ACC112 (cell line): ENCODE measurements at regions not wholly inside any gene's neighbourhood (a gene's known extent, or its start where the extent isn't known, plus 50 kb on each side); places are given as distances from the start of the nearest gene placed in this dataset.

ENCODE experiments used
- H2AFZ ChIP-seq: fragments of 200-600 bp; sonication (generic); one replicate; pipeline ENCODE4 v1.6.0; 2017; ENCODE audit warnings: antibody characterized with exemption, low read length; ENCODE audit not compliant: unreplicated experiment
- H3K27ac ChIP-seq: fragments of 200-600 bp; sonication (generic); 2 replicates; pipeline ENCODE4 v1.5.1; 2014; ENCODE audit warnings: low read depth, mild to moderate bottlenecking, antibody characterized with exemption, low read length, moderate library complexity
- H3K27me3 ChIP-seq: fragments of 200-600 bp; sonication (generic); 2 replicates; pipeline ENCODE4 v1.6.1; 2014; ENCODE audit warnings: mild to moderate bottlenecking, antibody characterized with exemption, low read length, moderate library complexity, mixed read lengths; ENCODE audit not compliant: insufficient read depth
- H3K36me3 ChIP-seq: fragments of 200-600 bp; sonication (generic); 2 replicates; pipeline ENCODE4 v1.6.1; 2016; ENCODE audit warnings: mild to moderate bottlenecking, antibody characterized with exemption, low read length, moderate library complexity, mixed read lengths; ENCODE audit not compliant: insufficient read depth
- H3K4me1 ChIP-seq: fragments of 200-600 bp; sonication (generic); one replicate; pipeline ENCODE4 v1.6.1; 2016; ENCODE audit warnings: low read length, mixed read lengths; ENCODE audit not compliant: insufficient read depth, unreplicated experiment, control insufficient read depth
- H3K4me3 ChIP-seq: fragments of 200-600 bp; sonication (generic); 2 replicates; pipeline ENCODE4 v1.5.1; 2014; ENCODE audit warnings: mild to moderate bottlenecking, low read depth, low read length
- H3K79me2 ChIP-seq: fragments of 200-600 bp; sonication (generic); one replicate; pipeline ENCODE4 v1.6.0; 2016; ENCODE audit warnings: low read length; ENCODE audit not compliant: control insufficient read depth, unreplicated experiment, insufficient read depth

DNA sequence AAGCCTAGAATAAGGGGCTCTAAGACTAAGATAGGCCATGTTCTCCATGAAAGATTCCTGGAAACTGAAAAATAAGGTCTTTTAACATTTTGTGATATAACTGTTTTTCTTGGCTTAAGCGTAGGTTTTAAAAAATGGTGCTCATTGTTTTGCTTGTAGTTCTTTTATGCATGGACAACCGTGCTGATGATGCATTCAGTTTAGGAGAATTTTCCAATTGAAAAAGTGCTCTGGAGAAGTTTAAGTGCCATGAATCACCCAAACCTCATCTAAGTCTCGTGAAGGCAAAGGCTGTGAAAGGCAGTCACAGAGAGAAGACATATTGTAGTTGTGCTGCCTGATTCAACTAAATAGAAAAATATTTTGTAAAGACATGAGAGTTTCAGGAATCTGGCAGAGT, 111.8 kb upstream of the GAREM1 start:
- no peaks in the 10 kb centered on the region for H3K36me3 ChIP-seq
- H3K79me2 ChIP-seq = no peaks in the 10 kb centered on the region
- no peak overlapping the region for H3K4me3 ChIP-seq
- peaks cover 33% of the 10 kb centered on the region for H3K27me3 ChIP-seq
- H3K4me1 ChIP-seq = no peaks in the 10 kb centered on the region
- H2AFZ ChIP-seq = no peak overlapping the region
- no peak overlapping the region for H3K27ac ChIP-seq

DNA sequence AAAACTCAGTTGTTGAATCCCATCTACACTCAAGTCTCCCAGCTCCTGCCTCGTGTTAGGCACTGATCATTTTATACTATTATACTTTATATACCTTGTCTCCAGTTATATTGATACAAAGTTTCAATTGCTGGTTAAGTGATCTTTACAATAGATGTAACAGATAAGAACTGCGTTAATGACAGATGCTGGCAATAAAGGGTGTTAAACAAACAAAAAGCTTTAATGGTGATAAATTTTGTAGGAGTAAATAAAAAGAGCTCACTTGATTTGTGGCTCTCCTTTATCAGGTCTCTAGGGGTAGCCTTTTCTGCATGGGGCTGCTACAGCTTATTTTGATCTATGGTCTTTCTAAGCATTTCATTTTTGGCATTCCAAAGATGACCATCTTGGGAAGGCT, 106.9 kb upstream of the GAREM1 start:
- no peak overlapping the region for H3K4me3 ChIP-seq
- H3K27ac ChIP-seq = no peak overlapping the region
- no peaks in the 10 kb centered on the region for H3K79me2 ChIP-seq
- no peaks in the 10 kb centered on the region for H3K4me1 ChIP-seq
- H3K36me3 ChIP-seq = no peaks in the 10 kb centered on the region
- peaks cover 63% of the 10 kb centered on the region for H3K27me3 ChIP-seq
- H2AFZ ChIP-seq = no peak overlapping the region

DNA sequence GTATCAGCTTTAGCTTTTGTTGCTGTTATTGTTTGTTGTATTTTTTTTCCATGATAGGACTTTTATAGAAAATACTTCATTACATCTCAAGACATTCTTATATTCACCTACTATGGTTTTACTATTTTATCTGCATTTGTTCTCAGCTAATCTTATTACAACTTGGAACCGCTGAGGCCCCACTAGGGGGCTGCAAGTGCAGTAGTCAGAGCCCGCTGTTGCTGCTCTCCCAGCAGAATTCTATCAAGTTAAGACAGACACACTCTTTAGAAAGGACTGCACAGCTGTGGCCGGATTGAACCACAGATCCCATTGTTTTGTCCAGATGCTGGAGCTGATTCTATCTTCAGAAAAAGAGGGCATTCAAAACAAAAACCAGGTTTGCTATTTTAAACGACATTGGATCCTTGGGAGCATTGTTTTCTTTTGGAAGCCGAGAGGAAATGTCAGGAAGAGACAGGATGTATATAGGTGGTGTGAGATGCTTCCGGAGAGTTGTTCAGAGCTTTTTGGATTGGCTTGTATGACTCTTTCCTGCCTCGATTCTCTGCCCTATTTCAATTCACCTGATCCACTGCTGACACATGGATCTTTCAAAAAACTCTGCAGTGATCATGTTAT, 105.7 kb upstream of the GAREM1 start:
- no peaks in the 10 kb centered on the region for H3K79me2 ChIP-seq
- H3K4me3 ChIP-seq = no peak overlapping the region
- peaks cover 68% of the 10 kb centered on the region for H3K27me3 ChIP-seq
- no peaks in the 10 kb centered on the region for H3K4me1 ChIP-seq
- no peaks in the 10 kb centered on the region for H3K36me3 ChIP-seq
- H3K27ac ChIP-seq = no peak overlapping the region
- no peak overlapping the region for H2AFZ ChIP-seq

DNA sequence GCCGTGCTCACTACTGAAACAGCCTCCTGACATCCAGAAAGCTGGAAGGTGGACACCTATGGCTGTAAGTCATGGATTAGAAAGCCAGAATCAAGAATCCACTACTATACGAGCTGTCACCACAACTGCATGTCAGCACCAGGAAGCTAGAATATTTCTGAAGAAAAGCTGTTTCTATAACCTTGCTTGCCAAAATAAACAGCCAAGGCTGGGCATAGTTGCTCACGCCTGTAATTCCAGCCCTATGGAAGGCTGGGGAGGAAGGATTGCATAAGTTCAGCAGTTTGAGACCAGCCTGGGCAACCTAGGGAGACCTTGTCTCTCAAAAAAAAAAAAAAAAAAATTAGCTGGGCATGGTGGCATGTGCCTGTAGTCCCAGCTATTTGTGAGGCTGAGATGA, 96.3 kb upstream of the GAREM1 start:
- H3K4me1 ChIP-seq = no peaks in the 10 kb centered on the region

DNA sequence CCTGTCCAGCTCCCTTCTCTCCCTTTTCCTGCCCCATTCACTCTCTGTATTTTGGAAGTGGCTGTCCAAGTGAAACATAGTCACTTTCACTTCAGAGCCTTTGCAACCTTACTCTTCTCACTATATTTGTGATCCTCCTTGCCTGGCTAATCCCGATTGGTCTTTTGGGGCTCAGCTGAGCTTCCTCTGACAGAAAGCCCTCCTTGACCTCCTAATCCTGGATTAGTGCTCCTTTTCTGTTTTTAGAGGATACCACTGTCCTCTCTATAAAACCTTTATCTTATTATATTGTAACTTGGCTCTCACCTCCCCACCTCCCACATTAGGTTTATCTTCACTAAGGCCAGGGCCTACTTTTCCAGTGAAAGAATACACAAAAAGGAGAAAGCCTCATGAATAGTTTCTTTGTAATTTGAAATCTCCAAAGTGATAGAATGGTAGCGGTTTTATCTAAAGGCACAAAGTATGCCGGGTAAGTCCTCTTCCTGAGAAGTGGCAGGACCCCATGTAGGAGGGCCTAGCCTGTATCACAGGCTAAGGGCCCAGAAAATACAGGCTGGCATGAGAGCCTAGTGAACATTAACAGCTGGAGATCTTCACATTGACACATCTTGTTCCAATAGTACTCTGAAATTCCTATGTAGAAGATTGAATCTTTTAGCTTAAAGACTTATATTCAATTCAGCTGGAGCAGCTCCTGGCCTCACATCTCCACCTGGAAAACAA, 83.1 kb upstream of the GAREM1 start:
- H3K4me3 ChIP-seq = no peak overlapping the region
- no peaks in the 10 kb centered on the region for H3K36me3 ChIP-seq
- no peak overlapping the region for H2AFZ ChIP-seq
- no peaks in the 10 kb centered on the region for H3K79me2 ChIP-seq
- no peak overlapping the region for H3K27ac ChIP-seq
- H3K4me1 ChIP-seq = no peaks in the 10 kb centered on the region
- H3K27me3 ChIP-seq = peaks cover 7% of the 10 kb centered on the region; the same call in 1 of the 2 replicates

More for the DNA sequence above, 96.3 kb upstream of the GAREM1 start:
- H3K36me3 ChIP-seq = no peaks in the 10 kb centered on the region
- H3K79me2 ChIP-seq = no peaks in the 10 kb centered on the region
- H3K4me3 ChIP-seq = no peak overlapping the region
- H2AFZ ChIP-seq = no peak overlapping the region
- H3K27ac ChIP-seq = no peak overlapping the region
- H3K27me3 ChIP-seq = peaks cover 24% of the 10 kb centered on the region

DNA sequence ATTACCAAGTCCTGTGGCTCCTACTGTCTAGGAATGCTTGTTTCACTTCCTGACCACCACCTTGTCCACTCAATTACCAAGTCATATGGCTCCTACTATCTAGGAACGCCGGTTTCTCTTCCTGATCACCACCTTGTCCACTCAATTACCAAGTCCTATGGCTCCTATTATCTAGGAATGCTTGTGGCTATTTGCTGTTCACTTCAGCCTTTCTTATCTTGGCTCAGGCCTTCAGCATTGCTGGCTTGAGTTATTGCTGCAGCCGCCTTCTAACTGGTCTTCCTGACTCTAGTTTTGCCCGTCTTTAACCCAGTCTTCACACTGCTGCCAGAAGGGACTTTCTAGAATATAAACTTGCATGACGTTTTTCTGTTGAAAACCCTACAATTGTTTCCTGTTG, 82.5 kb upstream of the GAREM1 start:
- no peaks in the 10 kb centered on the region for H3K4me1 ChIP-seq
- H3K79me2 ChIP-seq = no peaks in the 10 kb centered on the region
- no peak overlapping the region for H2AFZ ChIP-seq
- no peak overlapping the region for H3K27ac ChIP-seq
- H3K27me3 ChIP-seq = 0 out of 2 replicates have a peak, but pooled peaks cover 3% of the 10 kb centered on the region
- no peak overlapping the region for H3K4me3 ChIP-seq
- H3K36me3 ChIP-seq = no peaks in the 10 kb centered on the region

DNA sequence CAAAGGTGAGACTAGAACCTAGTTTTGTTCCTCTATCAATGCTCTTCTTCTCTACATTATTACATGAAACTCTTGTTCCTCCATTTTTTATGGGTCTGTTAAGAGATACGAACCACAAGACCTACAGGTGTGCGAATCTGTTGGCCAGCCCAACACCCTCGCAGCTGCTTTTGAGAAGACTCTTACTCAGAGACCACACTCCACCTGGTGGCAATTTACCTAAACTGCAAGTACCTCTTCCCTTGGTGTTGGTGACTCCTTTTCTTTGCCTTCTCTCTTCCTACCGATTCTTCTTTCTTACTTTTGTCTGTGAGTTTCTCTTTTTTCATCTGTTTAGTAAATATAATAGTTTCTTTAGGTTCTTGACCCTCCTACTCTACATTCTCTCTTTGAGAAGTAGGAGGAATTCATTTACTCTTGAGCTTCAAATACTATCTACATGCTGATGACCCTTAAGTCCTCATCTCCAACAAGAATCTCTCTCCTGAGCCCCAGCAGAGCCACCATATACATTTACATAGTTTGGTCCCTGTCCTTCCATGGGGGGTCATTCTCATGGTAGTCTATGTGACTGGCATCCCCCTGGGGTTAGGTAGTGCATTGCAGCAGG, 81.8 kb upstream of the GAREM1 start:
- H3K79me2 ChIP-seq = no peaks in the 10 kb centered on the region
- no peaks in the 10 kb centered on the region for H3K27me3 ChIP-seq
- H3K27ac ChIP-seq = no peak overlapping the region
- H2AFZ ChIP-seq = no peak overlapping the region
- H3K36me3 ChIP-seq = no peaks in the 10 kb centered on the region
- no peak overlapping the region for H3K4me3 ChIP-seq
- H3K4me1 ChIP-seq = no peaks in the 10 kb centered on the region

DNA sequence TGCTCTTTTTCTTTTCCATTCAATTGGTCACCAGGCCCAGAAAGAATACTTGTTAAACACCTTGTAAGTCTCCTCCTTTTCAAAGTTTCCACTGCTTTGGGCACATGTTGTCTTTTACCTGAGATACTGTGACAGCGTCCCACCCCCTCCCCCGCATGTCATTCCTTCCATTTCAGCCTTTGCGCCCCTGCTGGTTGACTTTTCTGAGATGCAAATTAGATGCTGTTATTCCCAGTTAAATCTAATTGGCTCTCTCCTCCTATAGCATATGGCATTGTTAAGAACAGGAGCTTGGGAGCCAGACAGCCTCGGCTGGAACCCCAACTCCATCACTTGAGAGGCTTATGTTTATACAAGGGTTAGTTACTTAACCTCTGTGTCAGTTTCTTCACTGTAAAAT, 80.3 kb upstream of the GAREM1 start:
- H3K79me2 ChIP-seq = no peaks in the 10 kb centered on the region
- no peak overlapping the region for H3K27ac ChIP-seq
- no peak overlapping the region for H3K4me3 ChIP-seq
- H3K4me1 ChIP-seq = no peaks in the 10 kb centered on the region
- no peaks in the 10 kb centered on the region for H3K36me3 ChIP-seq
- no peak overlapping the region for H2AFZ ChIP-seq
- H3K27me3 ChIP-seq = no peaks in the 10 kb centered on the region

DNA sequence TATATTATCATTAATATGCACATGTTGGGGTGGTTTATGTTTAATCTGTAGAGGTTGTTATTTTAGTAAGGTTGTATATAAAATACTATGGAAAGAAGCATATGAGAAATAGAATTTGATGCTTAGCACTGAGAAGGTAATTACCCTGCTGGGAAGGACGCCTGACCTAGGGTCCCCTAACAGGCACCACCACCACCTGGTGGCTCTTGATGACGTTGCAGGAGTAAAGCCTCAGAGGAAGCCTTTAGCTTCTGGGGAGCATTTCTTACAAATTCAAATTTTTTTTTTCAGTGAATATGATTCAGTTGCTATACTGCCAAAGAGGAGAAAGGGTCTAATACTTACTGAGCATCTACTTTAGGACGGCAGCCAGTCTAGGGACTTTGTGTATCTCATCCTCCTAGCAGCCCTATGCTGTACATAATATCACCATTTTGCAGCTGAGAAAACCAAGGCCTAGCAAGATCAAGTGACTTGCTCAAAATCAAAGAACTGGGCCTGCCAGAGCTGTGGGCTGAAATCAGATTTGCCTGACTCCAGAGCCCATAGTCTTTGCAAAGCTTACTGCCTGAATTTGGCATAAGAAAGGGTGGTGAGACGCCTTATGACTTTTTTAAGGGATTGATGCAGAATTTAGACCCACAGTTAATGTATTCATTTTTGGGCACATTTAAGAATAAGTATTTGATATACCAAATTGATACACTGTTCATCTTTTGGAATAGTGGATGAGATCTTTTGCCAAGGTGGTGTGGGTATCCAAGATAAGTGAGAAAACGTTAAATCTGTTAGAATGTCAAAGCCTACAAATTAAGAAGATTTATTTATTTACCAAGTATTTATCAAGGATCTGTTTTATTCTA, 78.8 kb upstream of the GAREM1 start:
- Histone ChIP-seq H3K36me3 (no peaks in the 10 kb centered on the region), H3K27ac (no peak overlapping the region), H2AFZ (no peak overlapping the region), H3K79me2 (no peaks in the 10 kb centered on the region), H3K4me3 (no peak overlapping the region), H3K4me1 (no peaks in the 10 kb centered on the region), H3K27me3 (0 out of 2 replicates have a peak, but pooled peaks cover 2% of the 10 kb centered on the region)

DNA sequence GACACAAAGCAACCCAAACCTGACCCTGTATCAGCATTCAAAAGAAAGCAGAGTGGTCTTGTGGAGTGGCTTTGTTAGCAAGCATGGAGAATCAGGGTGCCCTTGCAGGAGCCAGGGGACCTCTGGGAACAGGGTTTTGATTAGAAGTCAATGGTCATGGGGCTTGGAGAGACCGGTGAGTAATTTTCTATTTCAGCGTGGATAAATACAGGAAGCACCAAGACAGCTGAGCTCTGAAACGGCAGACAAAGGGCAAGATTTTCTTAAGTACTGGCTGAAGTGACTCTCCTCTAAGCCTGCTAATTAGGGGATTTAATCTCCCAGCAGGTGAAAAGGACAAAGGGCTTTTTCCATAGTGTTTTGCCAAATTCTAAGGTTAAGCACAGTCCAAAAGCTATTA, 78.0 kb upstream of the GAREM1 start:
- Histone ChIP-seq H3K27me3 (0 out of 2 replicates have a peak, but pooled peaks cover 5% of the 10 kb centered on the region), H3K27ac (no peak overlapping the region), H3K79me2 (no peaks in the 10 kb centered on the region), H3K4me3 (no peak overlapping the region), H2AFZ (no peak overlapping the region), H3K4me1 (no peaks in the 10 kb centered on the region), H3K36me3 (no peaks in the 10 kb centered on the region)
